Upper lobe of left lung (tissue), 6 donors: ENCODE measurements at regions not wholly inside any gene's neighbourhood (a gene's known extent, or its start where the extent isn't known, plus 50 kb on each side); places are given as distances from the start of the nearest gene placed in this dataset.

Source experiments
- ATAC-seq, 2 donors: fragments of 200-7000 bp; cut with Tn5 transposase; one replicate each; pipeline ENCODE4 v1.9.1; 2022; ENCODE audit warnings: mild to moderate bottlenecking in 2 of 2, moderate library complexity in 2 of 2; ENCODE audit not compliant: low FRiP score in 2 of 2
- DNase-seq, 2 donors: peaks; one replicate each; pipeline ENCODE4 v3.0.0-alpha.2; 2019 to 2020
- H3K27ac ChIP-seq, 4 donors: fragments of 200-600 bp; sonication (generic); one replicate each; pipeline ENCODE4 v1.5.1; 2016 to 2019
- H3K27me3 ChIP-seq, 4 donors: fragments of 200-600 bp; sonication (generic); one replicate each; pipeline ENCODE4 v1.5.1; 2017 to 2019
- H3K36me3 ChIP-seq, 4 donors: fragments of 200-600 bp; sonication (generic); one replicate each; pipeline ENCODE4 v1.5.1; 2016 to 2019
- H3K4me1 ChIP-seq, 4 donors: fragments of 200-600 bp; sonication (generic); one replicate each; pipeline ENCODE4 v1.5.1; 2018 to 2019
- H3K4me3 ChIP-seq, 4 donors: fragments of 200-600 bp; sonication (generic); one replicate each; pipeline ENCODE4 v1.5.1; 2017 to 2019; ENCODE audit warnings: mild to moderate bottlenecking in 2 of 4, moderate library complexity in 1 of 4
- H3K9me3 ChIP-seq, 4 donors: fragments of 200-600 bp; sonication (generic); one replicate each; pipeline ENCODE4 v1.5.1; 2018 to 2019
- CTCF ChIP-seq, 6 experiments: fragments of 450-650 bp in 4 of 6; fragments of 200-600 bp in 2 of 6; sonication (generic) in 2 of 6; IDR thresholded peaks; one replicate each; pipeline ENCODE4 v1.5.1; 2016 to 2019; ENCODE audit warnings: antibody characterized with exemption in 6 of 6
- EP300 ChIP-seq, 4 donors: sonication (generic); formaldehyde crosslinking; IDR thresholded peaks; one replicate each; pipeline ENCODE4 v1.5.1; 2017; ENCODE audit warnings: antibody characterized with exemption in 4 of 4, control low read depth in 2 of 4
- POLR2A ChIP-seq, 4 donors: fragments of 450-650 bp; IDR thresholded peaks; one replicate each; pipeline ENCODE4 v1.5.1; 2016 to 2017; ENCODE audit warnings: antibody characterized with exemption in 4 of 4, mild to moderate bottlenecking in 2 of 4
- POLR2AphosphoS5 ChIP-seq, 2 donors: sonication (generic); formaldehyde crosslinking; IDR thresholded peaks; one replicate each; pipeline ENCODE4 v1.5.1; 2017; ENCODE audit warnings: antibody characterized with exemption in 2 of 2
- WGBS, 2 donors: methylation state at CpG; one replicate each; pipeline ENCODE4 v1.1.5; 2017 to 2018; 5-methylcytosine and 5-hydroxymethylcytosine counted together
- donor health status: DM: no; HTN: no; CAD: no; lungs with moderate emphysema.
- donor health status: DM: no; HTN: yes; CAD: no; lungs with severe emphysema.

- no peaks in the 10 kb centered on the region for H3K27me3 ChIP-seq
- H3K4me1 ChIP-seq = no peaks in the 10 kb centered on the region
- H3K27ac ChIP-seq = no peak overlapping the region
- no peak for ATAC-seq
- no peak for DNase-seq
- no peak for TF ChIP-seq POLR2A (IDR thresholded peaks at IDR 0.05)
- no peak for TF ChIP-seq POLR2AphosphoS5 (IDR thresholded peaks at IDR 0.05)
- TF ChIP-seq EP300 (IDR thresholded peaks at IDR 0.05) = no peak
- TF ChIP-seq CTCF (IDR thresholded peaks at IDR 0.05) = no peak
- H3K4me3 ChIP-seq = no peak overlapping the region
- peaks cover 0 to 14% (median 10%) of the 10 kb centered on the region in 4 donors for H3K9me3 ChIP-seq
- H3K36me3 ChIP-seq = no peaks in the 10 kb centered on the region
Observed at GRCh38 chr12:58033831-58034230, 92.5 kb downstream of the ATP23 start.

GRCh38 chr12:58034311-58034710 lies 92.9 kb downstream of the ATP23 start:
- no peak for TF ChIP-seq POLR2A (IDR thresholded peaks at IDR 0.05)
- H3K27ac ChIP-seq = no peak overlapping the region
- peaks cover 0 to 14% (median 10%) of the 10 kb centered on the region in 4 donors for H3K9me3 ChIP-seq
- no peaks in the 10 kb centered on the region for H3K4me1 ChIP-seq
- no peaks in the 10 kb centered on the region for H3K27me3 ChIP-seq
- H3K4me3 ChIP-seq = no peak overlapping the region
- DNase-seq = no peak
- no peaks in the 10 kb centered on the region for H3K36me3 ChIP-seq
- ATAC-seq = no peak
- WGBS, 2 donors = 83 to 92% methylated on average over 2 to 3 of the region's 3 CpGs

- DNase-seq (no peak), ATAC-seq (no peak)
- H3K36me3 ChIP-seq = no peaks in the 10 kb centered on the region
- no peak overlapping the region for H3K4me3 ChIP-seq
- no peaks in the 10 kb centered on the region for H3K27me3 ChIP-seq
- H3K9me3 ChIP-seq = peaks cover 0 to 14% (median 10%) of the 10 kb centered on the region in 4 donors
- WGBS, 2 donors = 21 to 45% methylated on average over 1 of the region's 1 CpG
- no peak for TF ChIP-seq EP300 (IDR thresholded peaks at IDR 0.05)
- TF ChIP-seq POLR2AphosphoS5 (IDR thresholded peaks at IDR 0.05) = no peak
- no peak for TF ChIP-seq POLR2A (IDR thresholded peaks at IDR 0.05)
- TF ChIP-seq CTCF (IDR thresholded peaks at IDR 0.05) = no peak
- H3K27ac ChIP-seq = no peak overlapping the region
- no peaks in the 10 kb centered on the region for H3K4me1 ChIP-seq
Observed at GRCh38 chr12:58034712-58035111, 93.3 kb downstream of the ATP23 start.

- WGBS, 2 donors = 89 to 96% methylated on average over 2 of the region's 2 CpGs
Observed at GRCh38 chr12:58041441-58041840, 100.1 kb downstream of the ATP23 start.

GRCh38 chr12:58044966-58045365 lies 103.6 kb downstream of the ATP23 start:
- ATAC-seq (no peak), DNase-seq (no peak)
- H3K27me3 ChIP-seq = no peaks in the 10 kb centered on the region
- H3K27ac ChIP-seq = no peak overlapping the region
- H3K4me1 ChIP-seq = no peaks in the 10 kb centered on the region
- no peaks in the 10 kb centered on the region for H3K36me3 ChIP-seq
- H3K9me3 ChIP-seq = peaks cover 0 to 10% (median 0%) of the 10 kb centered on the region in 4 donors
- no peak overlapping the region for H3K4me3 ChIP-seq
- TF ChIP-seq POLR2A (IDR thresholded peaks at IDR 0.05) (no peak), POLR2AphosphoS5 (IDR thresholded peaks at IDR 0.05) (no peak), EP300 (IDR thresholded peaks at IDR 0.05) (no peak), CTCF (IDR thresholded peaks at IDR 0.05) (no peak)

More at GRCh38 chr12:58041441-58041840, 100.1 kb downstream of the ATP23 start:
- Histone ChIP-seq H3K36me3 (no peaks in the 10 kb centered on the region), H3K9me3 (peaks cover 0 to 14% (median 3%) of the 10 kb centered on the region in 4 donors), H3K4me3 (no peak overlapping the region), H3K27me3 (no peaks in the 10 kb centered on the region), H3K4me1 (no peaks in the 10 kb centered on the region), H3K27ac (no peak overlapping the region)
- TF ChIP-seq EP300 (IDR thresholded peaks at IDR 0.05) (no peak), POLR2AphosphoS5 (IDR thresholded peaks at IDR 0.05) (no peak), CTCF (IDR thresholded peaks at IDR 0.05) (no peak), POLR2A (IDR thresholded peaks at IDR 0.05) (no peak)
- DNase-seq (no peak), ATAC-seq (no peak)
